Uterus (tissue), 3 donors: ENCODE measurements at regions not wholly inside any gene's neighbourhood (a gene's known extent, or its start where the extent isn't known, plus 50 kb on each side); places are given as distances from the start of the nearest gene placed in this dataset.

Experiments used
- DNase-seq, 2 donors: peaks; one replicate each; pipeline ENCODE4 v3.0.0-alpha.2; 2019 to 2020
- H3K27ac ChIP-seq, 2 donors: fragments of 200-600 bp; sonication (generic); 1 replicate in 1 of 2; 2 replicates in 1 of 2; pipeline ENCODE4 v1.5.1; 2016 to 2018
- H3K27me3 ChIP-seq, 2 donors: fragments of 200-600 bp; sonication (generic); one replicate each; pipeline ENCODE4 v1.5.1; 2018 to 2019; ENCODE audit warnings: control low read depth in 1 of 2
- H3K36me3 ChIP-seq, 2 donors: fragments of 200-600 bp; sonication (generic); one replicate each; pipeline ENCODE4 v1.5.1; 2019; ENCODE audit warnings: control low read depth in 1 of 2
- H3K4me1 ChIP-seq, 2 donors: fragments of 200-600 bp; sonication (generic); one replicate each; pipeline ENCODE4 v1.5.1; 2018 to 2019; ENCODE audit warnings: control low read depth in 1 of 2
- H3K4me3 ChIP-seq, 2 donors: fragments of 200-600 bp; sonication (generic); 1 replicate in 1 of 2; 2 replicates in 1 of 2; pipeline ENCODE4 v1.5.1; 2018 to 2019; ENCODE audit warnings: mild to moderate bottlenecking in 1 of 2
- H3K9me3 ChIP-seq, 2 donors: fragments of 200-600 bp; sonication (generic); one replicate each; pipeline ENCODE4 v1.5.1; 2019; ENCODE audit warnings: control low read depth in 1 of 2
- POLR2A ChIP-seq, 2 donors: fragments of 450-650 bp; IDR thresholded peaks; one replicate each; pipeline ENCODE4 v1.6.1; 2016; ENCODE audit warnings: antibody characterized with exemption in 2 of 2, mild to moderate bottlenecking in 1 of 2, moderate library complexity in 1 of 2
- intact Hi-C: fragments of 100-400 bp; cut with DNase I; formaldehyde crosslinking; loops from one replicate; pipeline ENCODE4 v1.15.1; 2023; ENCODE audit warnings: low total_unique reads
- TF ChIP-seq, protein P1 (sequence below), 4 experiments: fragments of 200-600 bp in 2 of 4; fragments of 450-650 bp in 2 of 4; sonication (generic) in 2 of 4; IDR thresholded peaks; one replicate each; pipeline ENCODE4 v1.5.1; 2016 to 2019; ENCODE audit warnings: antibody characterized with exemption in 4 of 4, mild to moderate bottlenecking in 2 of 4, moderate library complexity in 1 of 4
- donor health status: DM: yes; HTN: yes; CAD: no.

DNA sequence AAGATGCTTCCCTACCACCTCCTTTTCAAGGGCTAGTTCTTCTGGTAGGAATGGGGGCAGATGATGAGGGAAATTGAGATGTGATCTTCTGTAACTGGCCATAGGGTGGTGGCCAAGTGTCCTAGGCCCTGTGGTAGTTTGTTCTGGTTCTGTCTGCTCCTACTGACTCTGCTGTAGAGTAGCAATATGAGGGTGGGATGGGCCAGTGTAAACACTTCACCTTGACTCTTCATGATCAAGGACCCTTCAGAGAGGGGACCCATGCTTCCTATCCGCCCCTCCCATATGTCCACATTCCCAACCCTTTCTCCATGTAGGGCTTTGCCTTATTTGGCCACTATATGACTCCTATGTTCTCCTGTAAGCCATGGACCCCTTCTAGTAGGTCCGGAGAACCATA is 230.3 kb upstream of the SESN3 start:
- Histone ChIP-seq H3K27ac (no peak overlapping the region), H3K4me3 (no peak overlapping the region), H3K9me3 (no peaks in the 10 kb centered on the region), H3K27me3 (no peaks in the 10 kb centered on the region), H3K4me1 (no peaks in the 10 kb centered on the region), H3K36me3 (no peaks in the 10 kb centered on the region)
- TF ChIP-seq, protein P1, sequence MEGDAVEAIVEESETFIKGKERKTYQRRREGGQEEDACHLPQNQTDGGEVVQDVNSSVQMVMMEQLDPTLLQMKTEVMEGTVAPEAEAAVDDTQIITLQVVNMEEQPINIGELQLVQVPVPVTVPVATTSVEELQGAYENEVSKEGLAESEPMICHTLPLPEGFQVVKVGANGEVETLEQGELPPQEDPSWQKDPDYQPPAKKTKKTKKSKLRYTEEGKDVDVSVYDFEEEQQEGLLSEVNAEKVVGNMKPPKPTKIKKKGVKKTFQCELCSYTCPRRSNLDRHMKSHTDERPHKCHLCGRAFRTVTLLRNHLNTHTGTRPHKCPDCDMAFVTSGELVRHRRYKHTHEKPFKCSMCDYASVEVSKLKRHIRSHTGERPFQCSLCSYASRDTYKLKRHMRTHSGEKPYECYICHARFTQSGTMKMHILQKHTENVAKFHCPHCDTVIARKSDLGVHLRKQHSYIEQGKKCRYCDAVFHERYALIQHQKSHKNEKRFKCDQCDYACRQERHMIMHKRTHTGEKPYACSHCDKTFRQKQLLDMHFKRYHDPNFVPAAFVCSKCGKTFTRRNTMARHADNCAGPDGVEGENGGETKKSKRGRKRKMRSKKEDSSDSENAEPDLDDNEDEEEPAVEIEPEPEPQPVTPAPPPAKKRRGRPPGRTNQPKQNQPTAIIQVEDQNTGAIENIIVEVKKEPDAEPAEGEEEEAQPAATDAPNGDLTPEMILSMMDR (IDR thresholded peaks at IDR 0.05): no peak
- no peak for TF ChIP-seq POLR2A (IDR thresholded peaks at IDR 0.05)
- no peak for DNase-seq
- intact Hi-C loops: no loop called here

DNA sequence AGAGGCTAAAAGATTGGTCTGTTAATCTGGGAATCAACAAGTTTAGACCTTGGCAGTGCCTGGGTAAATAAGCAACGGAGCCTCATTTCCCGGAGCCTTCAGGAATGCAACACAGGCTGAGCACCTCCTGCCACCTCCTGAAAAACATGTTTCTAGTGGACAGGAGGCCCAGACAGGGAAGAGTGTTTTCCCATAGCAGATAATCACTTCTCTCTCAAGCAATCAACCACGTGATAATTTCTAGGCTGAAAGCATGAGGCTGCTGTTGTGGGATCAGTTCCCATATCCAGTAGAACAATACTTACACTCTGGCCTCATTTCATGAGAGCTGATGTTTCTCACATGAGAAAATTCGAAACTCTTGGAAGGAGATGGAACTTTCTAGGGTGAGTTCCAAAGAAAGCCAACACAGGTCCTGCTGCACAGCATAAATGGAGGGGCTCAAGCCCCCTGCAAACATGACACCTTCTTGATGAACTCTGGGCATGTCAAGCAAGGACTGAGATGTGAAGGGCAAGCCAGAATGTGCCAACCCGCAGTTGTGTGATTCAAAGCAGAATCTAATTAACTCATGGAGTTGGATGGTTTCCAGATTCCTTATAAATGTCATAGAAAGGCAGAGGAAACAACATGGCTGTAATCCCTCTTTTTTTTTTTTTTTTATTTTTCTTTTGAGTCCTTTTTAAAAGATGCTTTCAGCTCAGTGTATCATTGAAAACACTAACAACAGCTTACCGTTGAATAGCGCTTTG is 228.5 kb upstream of the SESN3 start:
- TF ChIP-seq POLR2A (IDR thresholded peaks at IDR 0.05): no peak
- TF ChIP-seq, protein P1 (IDR thresholded peaks at IDR 0.05): no peak
- Histone ChIP-seq H3K27me3 (no peaks in the 10 kb centered on the region), H3K36me3 (no peaks in the 10 kb centered on the region), H3K4me3 (no peak overlapping the region), H3K9me3 (no peaks in the 10 kb centered on the region), H3K4me1 (no peaks in the 10 kb centered on the region), H3K27ac (peak overlapping the region; percentile 48 to 52)
- intact Hi-C loops: no loop called here
- no peak for DNase-seq

DNA sequence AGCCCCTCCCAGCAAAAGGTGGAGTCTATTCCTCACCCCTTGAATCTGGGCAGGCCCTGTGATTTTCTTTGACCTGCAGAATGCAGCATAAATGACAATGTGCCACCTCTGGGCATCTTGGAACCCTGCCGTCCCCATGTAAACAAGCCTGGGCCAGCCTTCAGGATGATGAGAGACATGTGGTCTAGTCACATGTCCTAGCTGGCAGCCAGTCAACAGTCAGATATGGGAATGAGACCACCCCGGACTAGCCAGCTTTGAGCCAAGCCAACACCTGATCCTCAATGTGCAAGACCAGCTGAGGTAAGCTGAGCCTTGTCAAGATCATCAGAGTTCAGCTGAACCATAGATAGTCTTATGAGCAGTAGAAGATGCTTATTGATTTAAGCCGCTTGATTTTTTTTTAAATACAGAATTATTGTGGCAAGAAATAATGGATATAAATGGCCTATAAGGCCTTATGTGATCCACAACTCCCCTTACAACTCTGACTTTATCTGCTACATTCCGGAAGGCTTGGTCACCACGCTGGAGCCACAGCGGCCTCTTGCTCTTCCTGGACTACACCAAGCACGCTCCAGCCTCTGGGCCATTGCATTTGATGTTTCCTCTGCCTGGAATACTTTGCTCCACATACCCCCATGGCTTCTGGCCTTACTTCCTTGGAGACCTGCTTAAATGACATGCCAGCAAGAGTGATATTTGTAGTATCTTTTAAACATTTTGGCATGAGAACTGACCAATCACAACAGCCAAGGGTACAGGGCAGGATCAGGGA is 225.9 kb upstream of the SESN3 start:
- Histone ChIP-seq H3K4me3 (no peak overlapping the region), H3K4me1 (no peaks in the 10 kb centered on the region), H3K9me3 (no peaks in the 10 kb centered on the region), H3K27me3 (no peaks in the 10 kb centered on the region), H3K27ac (no peak overlapping the region), H3K36me3 (no peaks in the 10 kb centered on the region)
- intact Hi-C loops: no loop called here
- DNase-seq: no peak
- TF ChIP-seq, protein P1 (IDR thresholded peaks at IDR 0.05): no peak
- TF ChIP-seq POLR2A (IDR thresholded peaks at IDR 0.05): no peak

DNA sequence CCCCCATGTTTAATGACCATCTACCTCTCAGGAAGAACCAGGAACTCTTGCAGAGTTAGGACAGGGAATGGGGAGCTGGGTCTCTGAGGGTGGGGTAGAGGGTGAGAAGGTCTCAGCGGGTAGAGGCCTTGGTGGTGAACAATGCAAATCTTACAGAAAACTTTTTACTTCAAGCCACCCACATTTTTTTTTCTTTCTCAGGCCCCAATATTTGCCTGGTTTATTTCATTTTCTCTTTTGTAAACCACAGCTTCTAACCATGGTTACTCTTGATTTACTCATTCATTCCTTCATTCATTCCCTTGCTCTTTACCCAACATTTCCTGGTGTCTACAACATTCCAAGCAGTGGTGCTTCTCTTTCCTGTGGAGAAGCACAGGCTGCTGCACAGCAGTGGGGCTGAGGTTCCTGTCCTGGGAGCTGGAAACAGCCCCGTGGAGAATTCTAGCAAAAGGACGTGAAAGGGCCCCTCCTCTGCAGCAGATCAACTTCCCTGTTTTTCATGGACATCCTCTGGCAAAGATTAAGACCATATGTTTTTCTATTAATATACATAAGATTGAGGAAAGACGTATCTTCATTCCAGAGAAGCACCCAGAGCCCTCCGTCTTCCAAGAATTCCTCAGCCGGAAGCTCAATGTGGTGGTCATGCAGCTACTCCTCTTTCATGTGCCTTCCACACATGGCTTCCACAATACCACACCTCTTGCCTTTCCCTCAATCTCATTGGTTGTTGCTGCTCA is 224.4 kb upstream of the SESN3 start:
- Histone ChIP-seq H3K27ac (no peak overlapping the region), H3K4me3 (no peak overlapping the region), H3K27me3 (no peaks in the 10 kb centered on the region), H3K9me3 (no peaks in the 10 kb centered on the region), H3K4me1 (no peaks in the 10 kb centered on the region), H3K36me3 (no peaks in the 10 kb centered on the region)
- intact Hi-C loops: no loop called here
- DNase-seq: no peak
- TF ChIP-seq POLR2A (IDR thresholded peaks at IDR 0.05): no peak

DNA sequence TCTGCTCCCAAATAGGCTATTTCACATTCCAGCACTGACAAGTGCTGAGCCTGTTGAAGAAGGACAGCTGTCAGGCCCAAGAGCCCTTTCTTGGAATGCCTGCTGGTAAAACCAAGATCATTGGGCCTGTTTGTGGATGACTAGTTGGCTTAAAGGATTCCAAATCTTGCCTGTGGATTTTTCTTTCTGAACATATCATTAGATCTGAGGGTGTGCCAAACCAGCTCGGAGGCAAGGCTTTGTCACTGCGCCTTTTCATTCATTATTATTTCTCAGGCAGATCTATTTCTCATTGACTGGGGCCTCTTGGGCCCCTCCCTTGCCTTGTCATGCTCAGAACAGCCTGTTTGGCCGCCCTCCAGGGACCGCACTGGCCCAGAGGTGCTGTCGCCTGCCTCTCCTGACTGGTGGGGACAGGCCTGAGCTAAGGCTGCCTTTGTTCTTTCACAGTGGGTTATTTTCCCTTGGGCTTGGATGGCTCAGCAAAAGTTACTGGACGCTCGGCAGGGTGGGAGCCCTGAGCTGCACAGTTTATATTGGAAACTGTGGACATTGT is 222.7 kb upstream of the SESN3 start:
- Histone ChIP-seq H3K4me1 (no peaks in the 10 kb centered on the region), H3K9me3 (no peaks in the 10 kb centered on the region), H3K36me3 (no peaks in the 10 kb centered on the region), H3K4me3 (no peak overlapping the region), H3K27me3 (no peaks in the 10 kb centered on the region), H3K27ac (no peak overlapping the region)
- intact Hi-C loops: no loop called here
- DNase-seq: no peak
- no peak for TF ChIP-seq POLR2A (IDR thresholded peaks at IDR 0.05)
- TF ChIP-seq, protein P1 (IDR thresholded peaks at IDR 0.05): no peak
